GM12878 (cell line): ENCODE measurements at regions not wholly inside any gene's neighbourhood (a gene's known extent, or its start where the extent isn't known, plus 50 kb on each side); places are given as distances from the start of the nearest gene placed in this dataset.

Source experiments
- ATAC-seq: fragments of 200-7000 bp; cut with Tn5 transposase; 3 replicates; pipeline ENCODE4 v1.9.1; 2020; ENCODE audit warnings: mild to moderate bottlenecking, moderate library complexity
- BruUV-seq: library from RNA; stranded (reverse); fragments of 400-500 nt; replicated peaks from 2 replicates; lab custom pipeline; 2021; lab: Mats Ljungman, UMichigan
- CTCF ChIA-PET: fragments of 300-600 bp; sonication (Branson Sonifier 250); formaldehyde crosslinking; extraction: SDS; loops from one replicate; lab custom pipeline; 2021; ENCODE audit warnings: inconsistent platforms; lab: Yijun Ruan, JAX
- POLR2A ChIA-PET: fragments of 350-600 bp; formaldehyde crosslinking; extraction: SDS; loops from one replicate; lab custom pipeline; 2021; ENCODE audit warnings: inconsistent platforms; lab: Charles Lee
- RAD21 ChIA-PET: fragments of 300-600 bp; sonication (Branson Sonifier 250); formaldehyde crosslinking; loops from one replicate; lab custom pipeline; 2023; ENCODE audit warnings: antibody characterized with exemption; ENCODE audit not compliant: unreplicated experiment; lab: Charles Lee
- SMC1A ChIA-PET: fragments of 300-600 bp; sonication (Branson Sonifier 250); formaldehyde crosslinking; loops from one replicate; lab custom pipeline; 2023; ENCODE audit not compliant: unreplicated experiment, uncharacterized antibody; lab: Charles Lee
- DNase-seq: peaks from one replicate; pipeline ENCODE4 v3.0.0-alpha.2; 2011; ENCODE audit warnings: low read depth, low spot score
- FAIRE-seq: peaks from 3 replicates; lab custom pipeline; 2011; peaks lifted over from hg19 to GRCh38; lab: Jason Lieb, UNC
- H2AFZ ChIP-seq: 2 replicates; pipeline ENCODE4 v1.6.0; 2011; ENCODE audit warnings: low read depth, low read length, control low read depth; ENCODE audit not compliant: control insufficient read depth
- H3K27ac ChIP-seq: 2 replicates; pipeline ENCODE4 v1.5.1; 2011; ENCODE audit warnings: control low read depth; ENCODE audit not compliant: control insufficient read depth, insufficient read depth
- H3K27me3 ChIP-seq, 2 experiments: replicated peaks in 1 of 2; 2 replicates each; pipeline versions ENCODE4 v1.6.0 to v1.6.1; 2011; ENCODE audit warnings: low read length in 1 of 2; ENCODE audit not compliant: control insufficient read depth in 2 of 2, insufficient read depth in 2 of 2
- H3K36me3 ChIP-seq, 2 experiments: 2 replicates each; pipeline ENCODE4 v1.5.1; 2011; ENCODE audit warnings: low read length in 1 of 2; ENCODE audit not compliant: control insufficient read depth in 2 of 2, insufficient read depth in 2 of 2
- H3K4me1 ChIP-seq: 2 replicates; pipeline ENCODE4 v1.6.1; 2011; ENCODE audit warnings: mild to moderate bottlenecking, low read length, moderate library complexity, mixed read lengths; ENCODE audit not compliant: control insufficient read depth, insufficient read depth
- H3K4me2 ChIP-seq: 2 replicates; pipeline ENCODE4 v1.6.0; 2011; ENCODE audit warnings: control low read depth; ENCODE audit not compliant: control insufficient read depth, insufficient read depth
- H3K4me3 ChIP-seq: fragments of 200-600 bp; sonication (generic); 2 replicates; pipeline ENCODE4 v1.5.1; 2016
- H3K79me2 ChIP-seq: 2 replicates; pipeline ENCODE4 v1.6.0; 2011; ENCODE audit warnings: low read length; ENCODE audit not compliant: control insufficient read depth, insufficient read depth
- H3K9ac ChIP-seq: 2 replicates; pipeline ENCODE4 v1.8.0; 2011; ENCODE audit warnings: low read length, control low read depth, mixed read lengths; ENCODE audit not compliant: control insufficient read depth, insufficient read depth
- H3K9me3 ChIP-seq: replicated peaks from 3 replicates; pipeline ENCODE4 v1.5.1; 2011; ENCODE audit warnings: mild to moderate bottlenecking, low read length; ENCODE audit not compliant: control insufficient read depth, insufficient read depth
- H4K20me1 ChIP-seq: 2 replicates; pipeline ENCODE4 v1.6.0; 2011; ENCODE audit not compliant: control insufficient read depth, insufficient read depth
- ATF7 ChIP-seq: fragments of 450-650 bp; IDR thresholded peaks from 2 replicates; pipeline ENCODE4 v1.6.1; 2016; ENCODE audit warnings: low read depth, mild to moderate bottlenecking
- BACH1 ChIP-seq: fragments of 450-650 bp; IDR thresholded peaks from 2 replicates; pipeline ENCODE4 v1.6.1; 2017; ENCODE audit warnings: mild to moderate bottlenecking, borderline replicate concordance
- CEBPZ ChIP-seq: fragments of 150-350 bp; IDR thresholded peaks from 2 replicates; pipeline ENCODE4 v1.6.1; 2016; ENCODE audit warnings: low read depth, low read length
- CHD1 ChIP-seq: IDR thresholded peaks from 2 replicates; pipeline ENCODE4 v1.6.1; 2012; ENCODE audit warnings: low read depth, low read length, improper control_type of control experiment
- MEF2B ChIP-seq: fragments of 450-650 bp; IDR thresholded peaks from 2 replicates; pipeline ENCODE4 v1.6.1; 2018; ENCODE audit warnings: mild to moderate bottlenecking, moderate library complexity; ENCODE audit not compliant: partially characterized antibody, poor library complexity, severe bottlenecking
- MXI1 ChIP-seq: fragments of 150-350 bp; IDR thresholded peaks from 2 replicates; pipeline ENCODE4 v1.6.1; 2011; ENCODE audit warnings: low read depth, mild to moderate bottlenecking, inconsistent platforms, low read length, improper control_type of control experiment
- MYB ChIP-seq: fragments of 150-350 bp; IDR thresholded peaks from 2 replicates; pipeline ENCODE4 v1.6.1; 2014; ENCODE audit warnings: mild to moderate bottlenecking, low read depth, low read length, borderline replicate concordance
- PBX3 ChIP-seq: IDR thresholded peaks from 2 replicates; pipeline ENCODE4 v1.6.1; 2011; ENCODE audit warnings: mild to moderate bottlenecking, low read depth, low read length, moderate library complexity; ENCODE audit not compliant: insufficient replicate concordance
- PRDM15 ChIP-seq: fragments of 450-650 bp; formaldehyde crosslinking; IDR thresholded peaks from 2 replicates; pipeline ENCODE4 v1.4.0; 2020; ENCODE audit warnings: mild to moderate bottlenecking, moderate library complexity
- SREBF2 ChIP-seq: IDR thresholded peaks from 2 replicates; pipeline ENCODE4 v1.6.1; 2012; ENCODE audit warnings: mild to moderate bottlenecking, low read length
- STAT3 ChIP-seq: IDR thresholded peaks from 2 replicates; pipeline ENCODE4 v1.6.1; 2011; ENCODE audit warnings: low read depth, low read length, improper control_type of control experiment
- TARDBP ChIP-seq: IDR thresholded peaks from 2 replicates; pipeline ENCODE4 v1.6.1; 2016; ENCODE audit warnings: borderline replicate concordance
- ZNF384 ChIP-seq: IDR thresholded peaks from 2 replicates; pipeline ENCODE4 v1.6.1; 2012; ENCODE audit warnings: low read depth, mild to moderate bottlenecking, low read length, improper control_type of control experiment, borderline replicate concordance
- WGBS: methylation state at CpG from one replicate; pipeline ENCODE4 v1.1.6; 2016; ENCODE audit warnings: low lambda C conversion rate; ENCODE audit not compliant: insufficient replicate concordance, insufficient coverage; ENCODE audit errors: missing lambda C conversion rate; 5-methylcytosine and 5-hydroxymethylcytosine counted together
- in situ Hi-C: fragments of 300-500 bp; cut with MboI; formaldehyde crosslinking; loops from 9 replicates; pipeline ENCODE4 v1.14.3; 2018; ENCODE audit warnings: mixed read lengths
- intact Hi-C: fragments of 100-400 bp; cut with micrococcal nuclease; formaldehyde crosslinking; loops from one replicate; pipeline ENCODE4 v1.14.2; 2022; ENCODE audit not compliant: unreplicated experiment

GRCh38 chr12:31222620-31223222 lies 103.2 kb downstream of the SINHCAF start:
- Histone ChIP-seq H3K27me3 (no peaks in the 10 kb centered on the region; a peak in 1 of 4 replicates), H3K4me2 (no peak overlapping the region), H3K9me3 (no peaks in the 10 kb centered on the region), H3K79me2 (no peaks in the 10 kb centered on the region), H3K36me3 (no peaks in the 10 kb centered on the region), H3K4me3 (no peak overlapping the region), H3K9ac (no peak overlapping the region), H3K27ac (no peak overlapping the region), H4K20me1 (no peaks in the 10 kb centered on the region), H2AFZ (no peak overlapping the region), H3K4me1 (no peaks in the 10 kb centered on the region)
- FAIRE-seq (no peak), ATAC-seq (no peak), DNase-seq (no peak)
- SMC1A ChIA-PET: no interaction called here
- CTCF ChIA-PET: interaction anchor here (1.1 to 2.3 kb wide), 2 partner anchors 15 to 106 kb away, joined by 5 to 7 read pairs; no protein-coding TSS in a partner anchor
- POLR2A ChIA-PET: no interaction called here
- in situ Hi-C loops (no loop called here), intact Hi-C loops (no loop called here)
- TF ChIP-seq MXI1 (no peak), MEF2B (no peak), BACH1 (no peak), MYB (no peak), PRDM15 (CRISPR knock-in tag) (no peak), ATF7 (no peak), ZNF384 (no peak), TARDBP (no peak), SREBF2 (no peak), CEBPZ (no peak), PBX3 (no peak), STAT3 (no peak), CHD1 (no peak)
- RAD21 ChIA-PET: no interaction called here
- BruUV-seq: no TSS peak
- 21% methylated on average over 8 of the region's 8 CpGs for WGBS
